Mesendoderm (in vitro differentiated cells): ENCODE measurements at regions not wholly inside any gene's neighbourhood (a gene's known extent, or its start where the extent isn't known, plus 50 kb on each side); places are given as distances from the start of the nearest gene placed in this dataset.

Experiments
- DNase-seq: peaks from one replicate; pipeline ENCODE4 v3.0.0; 2013
- H2AK5ac ChIP-seq: 2 replicates; pipeline ENCODE4 v1.6.1; 2013; ENCODE audit warnings: low read length, inconsistent platforms
- H2BK120ac ChIP-seq: 2 replicates; pipeline ENCODE4 v1.6.1; 2013; ENCODE audit warnings: low read depth, mild to moderate bottlenecking, low read length, moderate library complexity, mixed read lengths
- H2BK15ac ChIP-seq: replicated peaks from 2 replicates; pipeline ENCODE4 v1.6.1; 2013; ENCODE audit warnings: low read depth, mild to moderate bottlenecking, moderate library complexity
- H2BK5ac ChIP-seq: 2 replicates; pipeline ENCODE4 v1.6.1; 2013; ENCODE audit warnings: low read length, inconsistent platforms
- H3K18ac ChIP-seq: 2 replicates; pipeline ENCODE4 v1.6.1; 2013; ENCODE audit warnings: mild to moderate bottlenecking, low read length, mixed read lengths
- H3K23ac ChIP-seq: one replicate; pipeline ENCODE4 v1.6.1; 2013; ENCODE audit warnings: low read length
- H3K27ac ChIP-seq: 2 replicates; pipeline ENCODE4 v1.5.1; 2013; ENCODE audit warnings: low read depth, mild to moderate bottlenecking, inconsistent platforms, low read length, moderate library complexity
- H3K27me3 ChIP-seq: 2 replicates; pipeline ENCODE4 v1.6.1; 2013; ENCODE audit warnings: low read length, control low read depth, mild to moderate bottlenecking, inconsistent platforms; ENCODE audit not compliant: insufficient read depth, poor library complexity
- H3K36me3 ChIP-seq: 2 replicates; pipeline ENCODE4 v1.6.1; 2013; ENCODE audit warnings: low read length, inconsistent platforms; ENCODE audit not compliant: control insufficient read depth, insufficient read depth
- H3K4ac ChIP-seq: one replicate; pipeline ENCODE4 v1.6.1; 2013; ENCODE audit warnings: low read depth, mild to moderate bottlenecking, low read length, moderate library complexity
- H3K4me1 ChIP-seq: 2 replicates; pipeline ENCODE4 v1.6.1; 2013; ENCODE audit warnings: low read depth, low read length, inconsistent platforms; ENCODE audit not compliant: control insufficient read depth
- H3K4me2 ChIP-seq: 2 replicates; pipeline ENCODE4 v1.6.1; 2013; ENCODE audit warnings: low read length
- H3K4me3 ChIP-seq: 2 replicates; pipeline ENCODE4 v1.5.1; 2013; ENCODE audit warnings: mild to moderate bottlenecking, low read length
- H3K56ac ChIP-seq: one replicate; pipeline ENCODE4 v1.6.1; 2013; ENCODE audit warnings: low read length
- H3K79me1 ChIP-seq: 2 replicates; pipeline ENCODE4 v1.6.1; 2013; ENCODE audit warnings: low read length, inconsistent platforms
- H3K79me2 ChIP-seq: 2 replicates; pipeline ENCODE4 v1.6.1; 2013; ENCODE audit warnings: mild to moderate bottlenecking, low read length; ENCODE audit not compliant: control insufficient read depth, insufficient read depth
- H3K9ac ChIP-seq: 2 replicates; pipeline ENCODE4 v1.6.1; 2013; ENCODE audit warnings: low read length, inconsistent platforms
- H4K5ac ChIP-seq: one replicate; pipeline ENCODE4 v1.6.1; 2013; ENCODE audit warnings: low read length
- H4K8ac ChIP-seq: one replicate; pipeline ENCODE4 v1.6.1; 2013; ENCODE audit warnings: low read depth, mild to moderate bottlenecking, control low read depth, low read length, moderate library complexity
- WGBS: extraction: QIAGEN DNeasy Blood & Tissue Kit; methylation state at CpG from one replicate; pipeline ENCODE4 v1.1.7; 2013; ENCODE audit warnings: low lambda C conversion rate, missing lambda C conversion rate; ENCODE audit not compliant: insufficient coverage; ENCODE audit errors: extremely low coverage; 5-methylcytosine and 5-hydroxymethylcytosine counted together

DNA sequence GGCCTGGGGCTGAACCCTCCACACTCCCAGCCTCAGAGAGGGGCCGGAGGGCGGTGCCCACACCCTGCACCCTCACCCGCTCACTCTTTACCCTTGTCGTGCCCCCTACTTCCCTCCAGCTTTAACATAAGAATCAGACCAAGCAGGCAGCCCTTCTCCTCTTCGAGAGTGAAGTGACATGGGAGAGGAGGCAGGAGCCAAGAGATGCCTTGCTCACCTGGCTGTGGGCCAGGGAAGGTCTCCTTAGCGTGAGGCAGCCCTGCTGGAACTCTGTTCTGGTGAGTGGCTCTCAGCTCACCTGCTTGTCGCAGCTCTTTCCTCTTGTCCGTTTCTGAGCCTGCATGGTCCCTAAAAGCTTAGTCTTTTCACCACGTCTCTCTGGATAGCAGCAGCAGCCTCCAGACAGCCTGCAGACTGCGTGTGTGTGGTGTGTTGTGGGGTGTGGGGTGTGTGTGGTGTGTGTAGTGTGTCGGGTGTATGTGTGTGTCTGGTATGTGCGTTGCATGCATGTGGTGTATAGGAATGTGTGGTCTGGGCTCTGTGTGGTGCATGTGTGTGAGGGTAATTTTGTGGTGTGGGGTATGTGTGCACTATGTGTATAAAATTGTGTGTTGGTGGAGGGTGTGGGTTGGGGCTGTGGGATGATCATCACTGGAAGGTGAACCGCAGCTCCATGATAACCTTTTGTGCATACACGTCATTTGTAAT lies 86.7 kb downstream of the CCDC185 start:
- Histone ChIP-seq H3K4ac (no peak overlapping the region), H4K5ac (no peak overlapping the region), H3K18ac (no peak overlapping the region), H3K9ac (no peak overlapping the region), H2BK15ac (no peak overlapping the region), H3K4me3 (no peak overlapping the region), H4K8ac (no peak overlapping the region), H3K79me2 (no peaks in the 10 kb centered on the region), H3K4me1 (no peaks in the 10 kb centered on the region), H3K27ac (no peak overlapping the region), H2BK5ac (no peak overlapping the region), H3K27me3 (no peaks in the 10 kb centered on the region), H3K79me1 (no peaks in the 10 kb centered on the region), H3K56ac (peak overlapping the region; percentile 26), H2AK5ac (no peak overlapping the region), H2BK120ac (no peak overlapping the region), H3K36me3 (no peaks in the 10 kb centered on the region), H3K23ac (no peak overlapping the region), H3K4me2 (no peak overlapping the region)
- WGBS = no CpG with 5 or more reads among the region's 14 CpGs
- no peak for DNase-seq

DNA sequence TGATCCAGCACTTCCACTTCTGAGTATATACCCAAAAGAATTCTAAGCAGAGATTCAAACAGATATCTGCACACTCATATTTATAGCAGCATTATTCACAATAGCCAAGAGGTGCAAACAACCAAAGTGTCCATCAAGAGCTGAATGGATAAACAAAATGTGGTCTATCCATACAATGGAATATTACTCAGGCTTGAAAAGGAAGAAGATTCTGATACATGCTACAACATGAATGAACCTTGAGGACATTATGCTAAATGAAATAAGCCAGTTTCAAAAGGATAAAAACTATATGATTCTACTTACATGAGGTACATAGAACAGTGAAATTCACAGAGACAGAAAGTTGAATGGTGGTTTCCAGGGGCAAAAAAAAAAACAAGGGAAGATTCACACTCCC lies 88.9 kb downstream of the CCDC185 start:
- H3K23ac ChIP-seq = no peak overlapping the region
- no peak overlapping the region for H3K4ac ChIP-seq
- H3K4me1 ChIP-seq = no peaks in the 10 kb centered on the region
- H3K4me2 ChIP-seq = no peak overlapping the region
- H3K56ac ChIP-seq = no peak overlapping the region
- no peak overlapping the region for H2AK5ac ChIP-seq
- H3K27me3 ChIP-seq = no peaks in the 10 kb centered on the region
- H4K8ac ChIP-seq = no peak overlapping the region
- no peak overlapping the region for H4K5ac ChIP-seq
- no peak overlapping the region for H2BK5ac ChIP-seq
- H2BK15ac ChIP-seq = no peak overlapping the region
- no peaks in the 10 kb centered on the region for H3K36me3 ChIP-seq
- H3K27ac ChIP-seq = no peak overlapping the region
- H3K9ac ChIP-seq = no peak overlapping the region
- no peak overlapping the region for H2BK120ac ChIP-seq
- no peaks in the 10 kb centered on the region for H3K79me1 ChIP-seq
- DNase-seq = no peak
- H3K79me2 ChIP-seq = no peaks in the 10 kb centered on the region
- no peak overlapping the region for H3K18ac ChIP-seq
- no peak overlapping the region for H3K4me3 ChIP-seq

DNA sequence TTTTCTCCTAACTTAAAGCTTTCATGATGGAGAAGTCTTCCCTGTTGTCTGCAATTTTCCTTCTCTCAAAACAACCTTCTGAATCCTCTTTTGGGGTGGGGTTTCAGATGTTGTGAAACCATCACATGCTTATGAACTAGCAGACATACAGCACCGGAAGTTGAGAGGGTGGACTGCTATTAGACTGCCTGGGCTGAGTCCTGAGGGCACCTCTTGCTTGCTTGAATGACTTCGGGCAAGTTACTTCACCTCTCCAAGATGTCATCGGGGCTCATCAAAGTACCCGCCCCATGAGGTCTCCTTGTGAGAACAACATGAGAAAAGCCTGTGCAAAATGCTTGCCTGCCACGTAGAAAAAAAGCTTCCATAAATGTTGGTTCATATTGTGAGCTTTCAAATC lies 89.6 kb downstream of the CCDC185 start:
- no peak overlapping the region for H3K18ac ChIP-seq
- no peaks in the 10 kb centered on the region for H3K27me3 ChIP-seq
- no peak overlapping the region for H3K27ac ChIP-seq
- no peak overlapping the region for H2AK5ac ChIP-seq
- H4K8ac ChIP-seq = no peak overlapping the region
- H3K4ac ChIP-seq = no peak overlapping the region
- no peaks in the 10 kb centered on the region for H3K79me2 ChIP-seq
- no peak for DNase-seq
- no peaks in the 10 kb centered on the region for H3K4me1 ChIP-seq
- no peaks in the 10 kb centered on the region for H3K79me1 ChIP-seq
- no peaks in the 10 kb centered on the region for H3K36me3 ChIP-seq
- no peak overlapping the region for H3K9ac ChIP-seq
- no peak overlapping the region for H3K23ac ChIP-seq
- H3K56ac ChIP-seq = no peak overlapping the region
- H4K5ac ChIP-seq = no peak overlapping the region
- no peak overlapping the region for H3K4me3 ChIP-seq
- no peak overlapping the region for H2BK120ac ChIP-seq
- no peak overlapping the region for H3K4me2 ChIP-seq
- no peak overlapping the region for H2BK15ac ChIP-seq
- no CpG with 5 or more reads among the region's 5 CpGs for WGBS
- no peak overlapping the region for H2BK5ac ChIP-seq

DNA sequence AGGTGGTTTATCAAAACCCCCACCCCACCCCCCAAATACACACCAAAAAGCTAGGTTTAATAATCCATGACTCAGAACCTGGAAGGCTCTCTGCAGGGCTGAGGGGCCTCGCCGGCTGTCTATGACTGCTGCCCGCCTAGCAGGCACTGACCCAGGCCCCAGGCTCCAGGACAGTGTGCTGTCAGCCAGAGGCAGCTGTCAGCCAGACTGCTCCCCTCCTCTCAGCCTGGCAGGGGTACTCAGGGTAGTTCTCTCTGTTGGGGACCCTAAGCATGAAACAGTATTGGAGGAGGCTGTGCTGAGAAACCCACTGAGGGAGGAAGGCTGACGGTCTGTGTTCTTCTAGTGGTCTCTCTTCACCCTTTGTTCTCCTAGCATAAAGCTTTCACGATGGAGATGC lies 90.3 kb downstream of the CCDC185 start:
- Histone ChIP-seq H3K36me3 (no peaks in the 10 kb centered on the region), H3K27ac (no peak overlapping the region), H3K56ac (no peak overlapping the region), H3K4me2 (no peak overlapping the region), H3K27me3 (no peaks in the 10 kb centered on the region), H3K4me3 (no peak overlapping the region), H3K4ac (no peak overlapping the region), H4K8ac (no peak overlapping the region), H3K4me1 (no peaks in the 10 kb centered on the region), H3K79me2 (no peaks in the 10 kb centered on the region), H3K23ac (no peak overlapping the region), H2BK120ac (no peak overlapping the region), H4K5ac (no peak overlapping the region), H2AK5ac (no peak overlapping the region), H3K18ac (no peak overlapping the region), H3K79me1 (no peaks in the 10 kb centered on the region), H3K9ac (no peak overlapping the region), H2BK15ac (no peak overlapping the region), H2BK5ac (no peak overlapping the region)
- no CpG with 5 or more reads among the region's 5 CpGs for WGBS
- DNase-seq = no peak

DNA sequence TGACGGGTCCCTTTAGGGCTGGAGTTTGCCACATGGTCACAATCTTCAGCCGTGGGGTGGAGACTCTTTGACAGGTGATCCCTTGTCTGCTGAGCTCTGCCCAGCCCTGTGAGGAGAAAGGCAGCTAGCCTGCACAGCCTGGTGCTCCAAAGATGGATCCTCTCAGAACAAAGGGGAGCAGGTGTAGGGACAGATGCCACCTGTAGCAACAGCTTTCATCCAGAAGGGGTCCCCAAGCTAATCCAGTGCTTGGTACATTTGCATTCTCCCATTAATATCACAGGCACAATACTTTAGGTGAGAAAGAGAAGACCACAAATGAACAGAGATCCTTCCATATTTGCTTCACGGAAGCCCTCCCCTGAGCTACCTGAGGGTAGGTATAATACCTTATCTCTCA lies 93.2 kb downstream of the CCDC185 start:
- H3K27me3 ChIP-seq = no peaks in the 10 kb centered on the region
- no peak overlapping the region for H3K27ac ChIP-seq
- no peak overlapping the region for H3K4ac ChIP-seq
- H3K23ac ChIP-seq = no peak overlapping the region
- H3K4me1 ChIP-seq = no peaks in the 10 kb centered on the region
- no peak overlapping the region for H2BK15ac ChIP-seq
- no CpG with 5 or more reads among the region's 3 CpGs for WGBS
- no peak for DNase-seq
- no peak overlapping the region for H4K5ac ChIP-seq
- no peak overlapping the region for H2AK5ac ChIP-seq
- H4K8ac ChIP-seq = no peak overlapping the region
- no peak overlapping the region for H2BK120ac ChIP-seq
- H3K79me1 ChIP-seq = no peaks in the 10 kb centered on the region
- H3K36me3 ChIP-seq = no peaks in the 10 kb centered on the region
- no peak overlapping the region for H3K56ac ChIP-seq
- H3K4me2 ChIP-seq = no peak overlapping the region
- H3K79me2 ChIP-seq = no peaks in the 10 kb centered on the region
- no peak overlapping the region for H3K18ac ChIP-seq
- H3K9ac ChIP-seq = no peak overlapping the region
- H2BK5ac ChIP-seq = no peak overlapping the region
- H3K4me3 ChIP-seq = no peak overlapping the region
